ENCODE measurements at regions not wholly inside any gene's neighbourhood (a gene's known extent, or its start where the extent isn't known, plus 50 kb on each side); places are given as distances from the start of the nearest gene placed in this dataset.
"Not testable (repeated sequence)": the region's sequence is repeated elsewhere in the genome, so short reads cannot be mapped to it uniquely, and the experiment has no call there.

DNA sequence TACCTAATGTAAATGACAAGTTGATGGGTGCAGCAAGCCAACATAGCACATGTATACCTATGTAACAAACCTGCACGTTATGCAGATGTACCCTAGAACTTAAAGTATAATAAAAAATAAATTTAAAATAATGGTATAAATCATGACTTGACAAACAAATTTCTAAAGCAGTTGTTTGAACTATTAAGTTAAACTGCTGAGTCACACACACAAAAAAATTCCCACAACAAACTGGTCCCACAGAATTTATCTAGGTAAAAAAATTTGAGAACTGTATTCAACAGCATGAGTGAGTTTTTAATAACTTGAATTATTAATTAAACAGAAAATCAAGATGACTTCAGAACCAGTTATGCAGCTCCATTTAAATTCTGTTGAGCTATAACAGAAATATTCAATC is 186.0 kb upstream of the SOX6 start:
- in situ Hi-C loops (cut with HindIII; ENCODE audit: low sequenced_read_pairs) = no loop called here

DNA sequence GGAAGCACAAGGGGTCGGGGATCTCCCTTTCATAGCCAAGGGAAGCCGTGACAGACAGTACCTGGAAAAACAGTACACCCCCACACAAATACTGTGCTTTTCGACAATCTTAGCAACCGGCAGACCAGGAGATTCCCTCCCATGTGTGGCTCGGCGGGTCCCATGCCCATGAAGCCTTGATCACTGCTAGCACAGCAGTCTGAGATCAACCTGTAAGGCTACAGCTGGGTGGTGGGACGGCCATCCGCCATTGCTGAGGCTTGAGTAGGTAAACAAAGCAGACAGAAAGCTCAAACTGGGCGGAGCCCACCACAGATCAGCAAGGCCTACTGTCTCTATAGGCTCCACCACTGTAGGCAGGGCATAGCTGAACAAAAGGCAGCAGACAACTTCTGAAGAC is 180.2 kb upstream of the SOX6 start:
- in situ Hi-C loops (cut with HindIII; ENCODE audit: low sequenced_read_pairs) = no loop called here

DNA sequence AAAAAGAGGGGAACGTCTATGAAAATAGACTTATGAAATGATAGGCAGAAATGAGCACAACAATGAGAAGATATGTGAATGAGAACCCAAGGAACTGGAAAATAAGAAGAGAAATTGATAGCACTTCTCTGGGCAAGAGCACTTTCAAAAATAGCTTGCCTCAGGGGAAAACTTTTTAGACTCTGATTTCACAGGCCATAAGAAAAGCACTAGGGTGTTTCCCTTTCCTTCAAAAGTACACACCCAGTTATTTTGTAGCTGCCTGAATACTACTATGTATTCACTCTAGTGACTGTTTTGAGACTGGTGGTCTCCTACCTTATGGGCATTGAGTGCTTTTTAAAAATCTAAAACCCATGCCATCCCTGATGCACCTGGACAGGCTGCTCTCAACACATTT is 172.3 kb upstream of the SOX6 start:
- in situ Hi-C loops (cut with HindIII; ENCODE audit: low sequenced_read_pairs) = no loop called here

DNA sequence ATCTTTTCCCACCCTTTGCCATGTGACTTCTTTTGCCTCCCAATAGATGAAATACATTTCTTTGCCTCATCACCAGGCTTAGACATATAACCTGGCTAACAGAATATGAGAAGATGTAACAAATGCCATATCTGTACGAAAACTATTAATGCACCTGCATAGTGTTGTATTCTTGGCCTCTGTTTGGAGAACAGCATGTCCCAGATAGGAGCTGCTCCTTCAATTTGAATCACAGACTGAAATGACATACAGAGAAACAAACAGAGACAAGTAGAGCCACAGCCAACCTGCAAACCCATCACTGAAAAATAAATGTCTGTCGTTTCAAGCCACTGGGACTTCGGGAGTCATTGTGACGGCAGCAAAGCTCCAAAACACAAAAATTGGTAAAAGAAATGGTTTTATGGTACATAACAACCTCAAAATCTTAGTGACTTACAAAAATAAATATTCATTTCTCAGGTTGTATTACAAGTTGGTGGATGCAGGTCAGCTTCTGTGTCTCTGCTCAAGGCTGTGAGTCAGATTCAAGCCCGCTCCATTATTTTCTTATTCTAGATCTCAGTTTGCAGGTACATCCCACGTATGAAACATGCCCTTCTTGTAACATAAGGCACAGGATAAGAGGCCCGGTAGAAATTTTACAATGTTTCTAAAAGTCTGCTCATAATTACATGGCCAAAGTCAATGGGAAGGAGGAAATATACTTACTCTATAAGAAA is 171.3 kb upstream of the SOX6 start:
- in situ Hi-C loops (cut with HindIII; ENCODE audit: low sequenced_read_pairs) = no loop called here

- in situ Hi-C loops (cut with HindIII; ENCODE audit: low sequenced_read_pairs) = no loop called here
Observed at GRCh38 chr11:16526947-16527346, 170.6 kb upstream of the SOX6 start.

GRCh38 chr11:16520713-16521112 is 164.4 kb upstream of the SOX6 start:
- in situ Hi-C loops (cut with HindIII; ENCODE audit: low sequenced_read_pairs) = not testable (repeated sequence)

- in situ Hi-C loops (cut with HindIII; ENCODE audit: low sequenced_read_pairs) = no loop called here
Observed at GRCh38 chr11:16512899-16513241, 156.5 kb upstream of the SOX6 start.

DNA sequence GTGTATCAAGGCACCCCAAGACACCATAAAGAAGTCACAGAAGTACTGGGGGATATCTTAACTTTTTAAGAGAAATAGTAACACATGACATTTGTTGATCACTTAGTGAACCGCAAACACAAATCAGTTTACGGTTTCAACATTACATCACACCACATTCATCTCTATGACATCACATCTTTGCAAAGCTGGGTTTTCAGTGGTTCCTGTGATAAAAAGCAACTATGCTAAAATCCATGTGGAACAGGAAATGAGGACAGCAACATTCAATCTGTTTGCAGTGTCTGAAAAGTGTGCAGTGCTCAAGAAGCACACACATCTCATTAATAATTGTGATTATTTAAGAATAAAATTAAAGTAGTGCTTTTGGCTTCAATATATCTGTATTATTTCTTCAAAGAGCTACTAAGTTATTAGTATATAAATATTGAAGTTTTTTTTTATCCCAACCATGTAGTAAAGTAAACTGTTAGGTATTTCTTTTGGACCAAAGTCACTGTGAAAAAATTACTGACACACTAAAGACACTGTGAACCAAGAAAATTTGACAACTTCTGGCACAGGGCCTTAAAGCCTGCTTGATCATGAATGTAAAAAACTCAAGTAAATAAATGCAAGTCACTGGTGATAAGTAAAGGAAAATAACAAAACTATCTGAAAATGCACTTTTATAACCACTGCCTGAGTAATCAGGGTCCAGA is 156.0 kb upstream of the SOX6 start:
- in situ Hi-C loops (cut with HindIII; ENCODE audit: low sequenced_read_pairs) = no loop called here

- in situ Hi-C loops (cut with HindIII; ENCODE audit: low sequenced_read_pairs) = no loop called here
Observed at GRCh38 chr11:16511116-16512114, 155.1 kb upstream of the SOX6 start.

GRCh38 chr11:16505481-16505880 is 149.1 kb upstream of the SOX6 start:
- in situ Hi-C loops (cut with HindIII; ENCODE audit: low sequenced_read_pairs) = no loop called here

GRCh38 chr11:16503891-16504290 is 147.5 kb upstream of the SOX6 start:
- in situ Hi-C loops (cut with HindIII; ENCODE audit: low sequenced_read_pairs) = not testable (repeated sequence)

DNA sequence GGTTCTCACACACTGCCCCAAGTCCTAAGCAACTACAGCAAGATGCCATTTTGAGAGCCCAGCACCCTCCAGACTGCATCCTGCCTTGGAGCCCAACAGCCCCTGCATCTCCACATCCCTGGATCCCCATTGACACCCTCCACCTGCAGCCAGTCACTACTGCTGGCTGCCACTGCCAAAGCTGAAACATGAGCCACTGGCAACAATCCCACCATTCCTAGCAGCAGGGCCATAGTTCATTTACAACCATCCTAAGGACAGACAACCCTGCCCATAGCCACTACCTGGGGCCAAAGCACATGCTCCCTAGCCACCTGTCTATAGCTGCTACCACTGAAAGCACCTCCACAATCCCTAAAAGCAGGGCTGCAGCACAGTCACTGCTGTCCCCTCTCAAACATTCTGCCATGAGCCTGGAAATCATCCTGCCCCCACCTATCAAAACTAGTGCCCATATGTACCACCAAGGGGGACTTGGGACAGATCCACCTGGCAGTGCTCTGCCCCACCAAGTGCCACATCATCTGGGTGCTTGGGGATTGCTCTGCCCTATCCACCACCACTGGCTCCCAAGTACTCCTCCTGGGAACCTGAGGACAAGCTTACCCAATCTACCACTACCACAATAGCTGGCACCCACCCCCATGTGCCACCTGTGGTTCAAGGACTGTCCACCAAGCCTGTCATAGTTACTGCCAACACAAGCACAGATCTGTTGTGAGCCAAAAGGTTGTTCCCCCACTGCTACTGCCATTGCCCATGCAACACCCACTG is 138.8 kb upstream of the SOX6 start:
- in situ Hi-C loops (cut with HindIII; ENCODE audit: low sequenced_read_pairs) = no loop called here

DNA sequence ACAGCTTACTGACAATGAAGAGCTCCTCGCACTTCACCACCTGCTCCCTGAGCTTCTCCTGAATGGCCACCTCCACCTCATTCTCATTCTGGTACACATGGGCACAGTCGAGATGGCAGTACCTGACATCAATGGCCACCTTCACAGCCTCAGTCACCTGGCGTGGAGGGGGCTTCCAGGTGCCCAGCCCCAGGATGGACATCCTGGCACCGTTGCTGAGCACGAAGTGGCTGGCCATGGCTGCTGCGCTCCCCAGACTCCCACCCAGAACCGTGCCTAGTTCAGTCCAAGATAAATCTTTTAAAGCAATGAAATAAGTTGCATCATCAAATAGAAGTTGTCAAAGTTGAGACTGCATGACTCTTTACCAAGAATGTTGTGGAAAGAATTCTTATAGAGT is 128.1 kb upstream of the SOX6 start:
- in situ Hi-C loops (cut with HindIII; ENCODE audit: low sequenced_read_pairs) = no loop called here

DNA sequence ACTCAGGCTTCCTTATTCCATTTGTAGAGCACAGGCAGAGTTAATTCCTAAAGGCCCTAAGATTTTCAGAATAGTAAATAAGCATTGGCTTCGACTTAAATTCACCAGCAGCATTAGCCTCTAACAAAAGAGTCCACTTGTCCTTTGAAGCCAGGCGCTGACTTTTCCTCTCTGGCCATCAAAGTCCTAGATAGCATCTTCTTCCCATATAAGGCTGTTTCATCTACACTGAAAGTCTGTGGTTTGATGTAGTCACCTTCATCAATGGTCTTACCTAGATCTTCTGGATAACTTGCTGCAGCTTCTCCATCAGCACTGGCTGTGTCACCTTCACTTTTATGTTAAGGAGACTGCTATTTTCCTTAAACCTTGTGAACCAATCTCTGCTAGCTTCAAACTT is 118.3 kb upstream of the SOX6 start:
- in situ Hi-C loops (cut with HindIII; ENCODE audit: low sequenced_read_pairs) = no loop called here

GRCh38 chr11:16469968-16470367 is 113.6 kb upstream of the SOX6 start:
- in situ Hi-C loops (cut with HindIII; ENCODE audit: low sequenced_read_pairs) = no loop called here

- in situ Hi-C loops (cut with HindIII; ENCODE audit: low sequenced_read_pairs) = no loop called here
Observed at GRCh38 chr11:16468735-16469453, 112.5 kb upstream of the SOX6 start.

DNA sequence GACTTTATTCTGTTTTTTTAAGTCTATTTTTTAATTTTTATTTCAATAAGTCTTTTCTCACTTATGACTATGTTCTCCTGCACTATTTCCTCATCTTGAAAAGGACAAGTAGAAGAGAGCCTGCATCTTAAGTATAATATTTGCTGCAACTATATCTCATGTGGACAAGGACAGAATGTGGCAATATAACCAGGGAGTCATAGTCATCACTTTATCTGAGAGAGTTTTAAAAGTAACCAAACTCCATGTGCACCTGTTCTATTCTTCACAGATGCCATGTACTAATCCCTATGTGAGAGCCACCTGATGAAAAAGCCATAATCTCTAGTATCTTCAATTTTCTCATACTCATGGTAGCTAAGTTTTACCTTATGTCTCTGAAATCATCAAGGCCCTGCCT is 104.2 kb upstream of the SOX6 start:
- in situ Hi-C loops (cut with HindIII; ENCODE audit: low sequenced_read_pairs) = no loop called here

DNA sequence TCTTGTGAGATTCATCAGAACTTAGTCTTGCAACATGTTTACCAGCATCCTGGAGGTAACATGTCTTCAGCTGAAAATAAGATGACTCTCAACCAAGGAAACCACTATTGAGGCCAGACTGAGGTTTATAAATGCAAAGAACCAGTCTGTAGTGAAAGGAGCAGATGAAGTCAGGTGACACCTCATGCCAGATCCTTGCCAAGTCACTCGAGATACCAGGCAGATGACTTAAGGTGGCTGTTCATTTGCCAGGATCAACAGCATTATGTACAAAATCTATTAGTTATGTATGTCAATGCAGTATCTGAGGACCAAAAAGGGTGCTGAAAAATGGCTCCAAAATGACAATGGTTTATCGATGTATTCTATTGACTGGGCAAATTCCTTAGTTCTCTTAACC is 100.0 kb upstream of the SOX6 start:
- in situ Hi-C loops (cut with HindIII; ENCODE audit: low sequenced_read_pairs) = loop anchor here (5.0 kb wide), 1 partner anchor 69 kb away; no protein-coding TSS in a partner anchor

DNA sequence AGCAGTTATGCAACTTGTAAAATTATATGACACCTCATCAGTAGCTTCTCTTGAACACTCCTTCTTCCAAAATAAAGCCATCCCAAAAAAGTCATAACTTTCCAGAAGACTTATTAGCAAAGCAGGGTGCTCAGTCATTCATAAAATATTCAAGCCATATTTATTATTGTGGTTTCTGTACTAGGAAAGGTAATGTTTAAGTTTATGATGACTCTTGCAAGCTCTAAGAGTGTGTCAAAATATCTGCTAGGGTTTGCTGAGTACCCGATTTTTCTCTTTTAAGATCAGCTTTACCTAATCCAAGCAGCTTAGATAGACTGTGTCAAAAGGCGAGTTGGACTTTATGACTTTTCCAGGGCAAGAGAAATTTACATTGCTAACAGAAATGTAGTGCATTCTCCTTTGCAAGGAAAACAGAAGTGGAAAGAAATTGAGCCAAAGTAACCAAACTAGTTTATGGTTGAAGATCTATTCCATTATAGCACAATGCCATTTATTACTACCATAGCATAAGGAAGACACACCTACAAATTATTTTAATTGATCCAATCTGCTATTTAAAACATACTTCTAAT is 98.0 kb upstream of the SOX6 start:
- in situ Hi-C loops (cut with HindIII; ENCODE audit: low sequenced_read_pairs) = no loop called here

All from endothelial cell of hepatic sinusoid (primary cell).